ENCODE measurements at regions not wholly inside any gene's neighbourhood (a gene's known extent, or its start where the extent isn't known, plus 50 kb on each side); places are given as distances from the start of the nearest gene placed in this dataset.

DNA sequence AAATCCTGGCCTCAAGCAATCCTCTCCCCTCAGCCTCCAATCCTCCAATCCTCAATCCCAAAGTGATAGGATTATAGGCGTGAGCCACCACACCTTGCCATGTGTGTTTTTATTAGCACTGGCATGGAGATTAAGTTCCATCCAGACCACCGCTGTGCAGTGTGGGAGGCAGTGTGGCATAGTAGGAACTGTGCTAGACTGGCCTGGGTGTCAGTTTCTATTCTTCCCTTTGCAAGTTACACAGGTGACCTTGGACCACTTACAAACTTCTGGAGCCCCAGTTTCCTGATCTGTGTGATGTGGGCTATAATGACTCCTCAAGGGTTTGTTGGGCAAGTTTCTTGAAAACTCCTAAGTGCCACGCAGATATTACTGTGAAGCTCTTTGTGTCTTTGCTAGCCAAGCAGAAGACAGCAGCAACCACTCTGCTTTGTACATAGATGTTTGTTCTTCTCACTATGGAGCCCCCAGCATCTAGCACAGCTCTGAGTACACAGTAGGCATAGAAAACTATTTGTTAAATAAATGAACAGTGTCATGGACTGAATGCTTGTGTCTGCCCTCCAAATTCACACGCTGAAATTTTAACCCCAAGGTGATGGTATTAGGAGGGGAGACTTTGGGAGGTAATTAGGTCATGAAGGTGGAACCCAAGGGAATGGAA, 93.0 kb downstream of the LBH start:
- no peak overlapping the region for H3K9ac ChIP-seq (ENCODE audit: low read length in 2 of 2)
- H3K9me3 ChIP-seq (ENCODE audit: control insufficient read depth in 2 of 2, low read length in 2 of 2): no peaks in the 10 kb centered on the region
- H3K36me3 ChIP-seq (ENCODE audit: control insufficient read depth in 2 of 2, insufficient read depth in 2 of 2, low read length in 2 of 2): no peaks in the 10 kb centered on the region
- no peaks in the 10 kb centered on the region for H3K4me1 ChIP-seq (ENCODE audit: control insufficient read depth, insufficient read depth, low read length)
- H3K4me3 ChIP-seq (ENCODE audit: low read length in 2 of 2): no peak overlapping the region
- no peak overlapping the region for H3K27ac ChIP-seq (ENCODE audit: low read length)
- no peaks in the 10 kb centered on the region for H3K27me3 ChIP-seq (ENCODE audit: control insufficient read depth in 1 of 2, insufficient read depth in 2 of 2, low read length in 2 of 2)

DNA sequence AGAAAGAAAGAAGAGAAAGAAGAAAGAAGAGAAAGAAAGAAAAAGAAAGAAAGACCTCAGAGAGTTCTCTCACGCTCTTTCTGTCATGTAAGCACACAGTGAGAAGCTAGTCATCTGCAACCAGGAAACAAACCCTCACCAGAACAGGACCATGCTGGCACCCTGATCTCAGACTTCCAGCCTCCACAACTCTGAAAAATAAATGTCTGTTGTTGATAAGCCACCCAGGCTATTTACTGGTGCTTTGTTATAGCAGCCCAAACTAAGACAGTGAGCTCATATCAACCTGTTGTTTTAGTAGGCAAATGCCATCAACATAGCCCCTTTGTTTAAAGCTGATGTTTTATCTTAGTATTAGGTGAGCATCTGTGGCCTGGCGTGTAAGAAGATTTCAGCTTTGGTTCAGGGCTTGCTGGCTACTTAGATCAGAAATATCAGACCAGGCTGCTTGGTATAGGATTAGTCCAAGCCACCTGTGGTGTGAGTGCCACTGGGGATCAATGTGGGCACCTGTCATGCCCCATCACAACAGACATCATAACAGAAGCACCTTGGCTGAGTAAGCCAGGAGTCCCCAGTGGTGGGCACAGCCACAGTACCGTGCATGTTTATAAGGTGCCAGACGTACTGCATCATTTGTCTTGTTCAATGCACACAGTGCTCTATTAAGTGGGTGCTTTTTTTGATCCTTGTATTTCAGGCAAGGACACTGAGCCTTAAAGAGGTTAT, 94.4 kb downstream of the LBH start:
- Histone ChIP-seq H3K27ac (ENCODE audit: low read length) (no peak overlapping the region), H3K27me3 (ENCODE audit: control insufficient read depth in 1 of 2, insufficient read depth in 2 of 2, low read length in 2 of 2) (no peaks in the 10 kb centered on the region), H3K9me3 (ENCODE audit: control insufficient read depth in 2 of 2, low read length in 2 of 2) (no peaks in the 10 kb centered on the region), H3K4me3 (ENCODE audit: low read length in 2 of 2) (no peak overlapping the region), H3K9ac (ENCODE audit: low read length in 2 of 2) (no peak overlapping the region), H3K4me1 (ENCODE audit: control insufficient read depth, insufficient read depth, low read length) (no peaks in the 10 kb centered on the region), H3K36me3 (ENCODE audit: control insufficient read depth in 2 of 2, insufficient read depth in 2 of 2, low read length in 2 of 2) (no peaks in the 10 kb centered on the region)

GRCh38 chr2:30326497-30326896, 95.2 kb downstream of the LBH start:
- no peaks in the 10 kb centered on the region for H3K9me3 ChIP-seq (ENCODE audit: control insufficient read depth in 2 of 2, low read length in 2 of 2)
- H3K36me3 ChIP-seq (ENCODE audit: control insufficient read depth in 2 of 2, insufficient read depth in 2 of 2, low read length in 2 of 2): no peaks in the 10 kb centered on the region
- H3K27ac ChIP-seq (ENCODE audit: low read length): no peak overlapping the region
- no peaks in the 10 kb centered on the region for H3K4me1 ChIP-seq (ENCODE audit: control insufficient read depth, insufficient read depth, low read length)
- no peaks in the 10 kb centered on the region for H3K27me3 ChIP-seq (ENCODE audit: control insufficient read depth in 1 of 2, insufficient read depth in 2 of 2, low read length in 2 of 2)
- H3K4me3 ChIP-seq (ENCODE audit: low read length in 2 of 2): no peak overlapping the region
- no peak overlapping the region for H3K9ac ChIP-seq (ENCODE audit: low read length in 2 of 2)

GRCh38 chr2:30331038-30331437, 99.7 kb downstream of the LBH start:
- no peak overlapping the region for H3K4me3 ChIP-seq (ENCODE audit: low read length in 2 of 2)

DNA sequence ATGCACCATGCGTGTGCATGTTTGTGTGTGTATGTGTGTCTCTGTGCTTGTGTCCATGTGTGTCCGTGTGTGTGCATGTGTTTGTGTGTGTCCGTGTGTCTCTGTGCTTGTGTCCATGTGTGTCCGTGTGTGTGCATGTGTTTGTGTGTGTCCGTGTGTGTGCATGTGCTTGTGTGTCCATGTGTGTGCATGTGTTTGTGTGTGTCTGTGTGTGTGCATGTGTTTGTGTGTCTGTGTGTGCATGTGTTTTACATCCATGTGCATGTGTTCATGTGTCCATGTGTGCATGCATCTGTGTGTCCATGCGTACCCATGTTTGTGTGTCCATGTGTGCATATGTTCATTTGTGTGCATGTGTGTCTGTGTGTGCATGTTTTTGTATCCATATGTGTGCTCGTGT, 100.5 kb downstream of the LBH start:
- no peak overlapping the region for H3K4me3 ChIP-seq (ENCODE audit: low read length in 2 of 2)
- no peaks in the 10 kb centered on the region for H3K27me3 ChIP-seq (ENCODE audit: control insufficient read depth in 1 of 2, insufficient read depth in 2 of 2, low read length in 2 of 2)
- H3K9me3 ChIP-seq (ENCODE audit: control insufficient read depth in 2 of 2, low read length in 2 of 2): no peaks in the 10 kb centered on the region
- no peak overlapping the region for H3K9ac ChIP-seq (ENCODE audit: low read length in 2 of 2)
- peaks cover 8% of the 10 kb centered on the region for H3K4me1 ChIP-seq (ENCODE audit: control insufficient read depth, insufficient read depth, low read length)
- H3K36me3 ChIP-seq (ENCODE audit: control insufficient read depth in 2 of 2, insufficient read depth in 2 of 2, low read length in 2 of 2): no peaks in the 10 kb centered on the region
- H3K27ac ChIP-seq (ENCODE audit: low read length): no peak overlapping the region

More at GRCh38 chr2:30331038-30331437, 99.7 kb downstream of the LBH start:
- Histone ChIP-seq H3K4me1 (ENCODE audit: control insufficient read depth, insufficient read depth, low read length) (peaks cover 8% of the 10 kb centered on the region), H3K27me3 (ENCODE audit: control insufficient read depth in 1 of 2, insufficient read depth in 2 of 2, low read length in 2 of 2) (no peaks in the 10 kb centered on the region), H3K27ac (ENCODE audit: low read length) (no peak overlapping the region), H3K9ac (ENCODE audit: low read length in 2 of 2) (no peak overlapping the region), H3K36me3 (ENCODE audit: control insufficient read depth in 2 of 2, insufficient read depth in 2 of 2, low read length in 2 of 2) (no peaks in the 10 kb centered on the region), H3K9me3 (ENCODE audit: control insufficient read depth in 2 of 2, low read length in 2 of 2) (no peaks in the 10 kb centered on the region)

- H3K9ac ChIP-seq (ENCODE audit: low read length in 2 of 2): no peak overlapping the region
- H3K27ac ChIP-seq (ENCODE audit: low read length): no peak overlapping the region
These were observed 101.6 kb downstream of the LBH start for GRCh38 chr2:30332791-30333453.

GRCh38 chr2:30334762-30335363, 103.5 kb downstream of the LBH start:
- Histone ChIP-seq H3K9ac (ENCODE audit: low read length in 2 of 2) (no peak overlapping the region), H3K9me3 (ENCODE audit: control insufficient read depth in 2 of 2, low read length in 2 of 2) (no peaks in the 10 kb centered on the region), H3K4me3 (ENCODE audit: low read length in 2 of 2) (no peak overlapping the region), H3K36me3 (ENCODE audit: control insufficient read depth in 2 of 2, insufficient read depth in 2 of 2, low read length in 2 of 2) (no peaks in the 10 kb centered on the region), H3K4me1 (ENCODE audit: control insufficient read depth, insufficient read depth, low read length) (peaks cover 11% of the 10 kb centered on the region), H3K27ac (ENCODE audit: low read length) (no peak overlapping the region), H3K27me3 (ENCODE audit: control insufficient read depth in 1 of 2, insufficient read depth in 2 of 2, low read length in 2 of 2) (no peaks in the 10 kb centered on the region)

More at GRCh38 chr2:30332791-30333453, 101.6 kb downstream of the LBH start:
- no peaks in the 10 kb centered on the region for H3K36me3 ChIP-seq (ENCODE audit: control insufficient read depth in 2 of 2, insufficient read depth in 2 of 2, low read length in 2 of 2)
- H3K9me3 ChIP-seq (ENCODE audit: control insufficient read depth in 2 of 2, low read length in 2 of 2): no peaks in the 10 kb centered on the region
- peaks cover 11% of the 10 kb centered on the region for H3K4me1 ChIP-seq (ENCODE audit: control insufficient read depth, insufficient read depth, low read length)
- H3K27me3 ChIP-seq (ENCODE audit: control insufficient read depth in 1 of 2, insufficient read depth in 2 of 2, low read length in 2 of 2): no peaks in the 10 kb centered on the region
- H3K4me3 ChIP-seq (ENCODE audit: low read length in 2 of 2): no peak overlapping the region

DNA sequence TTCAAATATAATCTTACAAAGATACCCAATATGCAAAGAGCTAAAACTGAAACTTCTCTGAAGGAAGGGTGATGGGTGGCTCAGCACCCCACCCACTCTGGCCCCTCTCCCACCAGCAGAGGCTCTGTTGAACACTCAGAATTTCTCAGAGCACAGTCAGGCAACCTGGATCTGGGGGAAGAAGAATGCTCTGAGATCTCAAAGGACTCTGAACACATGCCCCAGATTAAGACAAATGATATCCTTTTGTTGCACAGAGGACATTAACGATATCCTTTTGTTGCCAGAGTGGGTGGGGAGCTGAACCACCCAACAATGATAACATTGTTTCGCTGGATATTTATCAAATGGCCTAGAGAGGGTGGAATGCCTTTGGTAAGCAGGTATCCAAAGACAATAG, 104.8 kb downstream of the LBH start:
- H3K27ac ChIP-seq (ENCODE audit: low read length): no peak overlapping the region
- H3K9ac ChIP-seq (ENCODE audit: low read length in 2 of 2): no peak overlapping the region
- H3K36me3 ChIP-seq (ENCODE audit: control insufficient read depth in 2 of 2, insufficient read depth in 2 of 2, low read length in 2 of 2): no peaks in the 10 kb centered on the region
- H3K4me3 ChIP-seq (ENCODE audit: low read length in 2 of 2): no peak overlapping the region
- no peaks in the 10 kb centered on the region for H3K9me3 ChIP-seq (ENCODE audit: control insufficient read depth in 2 of 2, low read length in 2 of 2)
- peaks cover 11% of the 10 kb centered on the region for H3K4me1 ChIP-seq (ENCODE audit: control insufficient read depth, insufficient read depth, low read length)
- no peaks in the 10 kb centered on the region for H3K27me3 ChIP-seq (ENCODE audit: control insufficient read depth in 1 of 2, insufficient read depth in 2 of 2, low read length in 2 of 2)

GRCh38 chr2:30336978-30337841, 105.9 kb downstream of the LBH start:
- H3K4me3 ChIP-seq (ENCODE audit: low read length in 2 of 2): no peak overlapping the region
- no peak overlapping the region for H3K9ac ChIP-seq (ENCODE audit: low read length in 2 of 2)
- H3K27me3 ChIP-seq (ENCODE audit: control insufficient read depth in 1 of 2, insufficient read depth in 2 of 2, low read length in 2 of 2): no peaks in the 10 kb centered on the region
- H3K27ac ChIP-seq (ENCODE audit: low read length): no peak overlapping the region
- no peaks in the 10 kb centered on the region for H3K36me3 ChIP-seq (ENCODE audit: control insufficient read depth in 2 of 2, insufficient read depth in 2 of 2, low read length in 2 of 2)
- peaks cover 11% of the 10 kb centered on the region for H3K4me1 ChIP-seq (ENCODE audit: control insufficient read depth, insufficient read depth, low read length)
- H3K9me3 ChIP-seq (ENCODE audit: control insufficient read depth in 2 of 2, low read length in 2 of 2): no peaks in the 10 kb centered on the region

DNA sequence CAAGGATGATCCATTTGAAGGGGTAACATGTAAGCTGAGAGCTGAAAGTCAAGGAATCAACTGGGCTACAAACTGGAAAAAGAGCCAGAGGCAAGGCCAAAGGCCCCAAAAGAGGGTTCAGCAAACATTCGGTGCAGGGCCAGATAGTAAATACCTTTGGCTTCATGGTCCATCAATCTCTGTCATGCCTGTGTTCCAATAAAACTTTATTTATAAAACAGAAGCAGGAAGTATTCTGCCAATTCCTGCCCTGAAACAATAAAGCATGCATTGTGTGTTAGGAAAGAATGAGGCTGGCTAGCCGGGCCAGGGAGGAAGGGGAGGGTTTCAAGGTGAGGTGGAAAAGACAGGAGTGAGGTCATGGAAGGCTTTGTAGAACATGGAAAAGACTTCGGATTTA, 107.1 kb downstream of the LBH start:
- H3K4me3 ChIP-seq (ENCODE audit: low read length in 2 of 2): no peak overlapping the region
- no peaks in the 10 kb centered on the region for H3K9me3 ChIP-seq (ENCODE audit: control insufficient read depth in 2 of 2, low read length in 2 of 2)
- no peak overlapping the region for H3K27ac ChIP-seq (ENCODE audit: low read length)
- peaks cover 11% of the 10 kb centered on the region for H3K4me1 ChIP-seq (ENCODE audit: control insufficient read depth, insufficient read depth, low read length)
- no peaks in the 10 kb centered on the region for H3K36me3 ChIP-seq (ENCODE audit: control insufficient read depth in 2 of 2, insufficient read depth in 2 of 2, low read length in 2 of 2)
- no peak overlapping the region for H3K9ac ChIP-seq (ENCODE audit: low read length in 2 of 2)
- no peaks in the 10 kb centered on the region for H3K27me3 ChIP-seq (ENCODE audit: control insufficient read depth in 1 of 2, insufficient read depth in 2 of 2, low read length in 2 of 2)

Data from stomach smooth muscle (tissue), 2 donors.